Mesenchymal stem cell (in vitro differentiated cells and primary cell): ENCODE measurements at regions not wholly inside any gene's neighbourhood (a gene's known extent, or its start where the extent isn't known, plus 50 kb on each side); places are given as distances from the start of the nearest gene placed in this dataset.
A peak's percentile ranks its signal among the peaks of the same experiment; 100 is the strongest.

Experiments
- DNase-seq: peaks from one replicate; pipeline ENCODE4 v3.0.0-alpha.2; 2013
- H2AFZ ChIP-seq: one replicate; pipeline ENCODE4 v1.6.1; 2013; ENCODE audit warnings: low read depth, mild to moderate bottlenecking, control low read depth, inconsistent platforms, low read length, moderate library complexity
- H2AK5ac ChIP-seq: 2 replicates; pipeline ENCODE4 v1.6.1; 2013; ENCODE audit warnings: low read length, moderate library complexity, mild to moderate bottlenecking, inconsistent platforms; ENCODE audit not compliant: severe bottlenecking
- H2BK120ac ChIP-seq: one replicate; pipeline ENCODE4 v1.6.1; 2013; ENCODE audit warnings: low read depth, mild to moderate bottlenecking, inconsistent platforms, low read length, moderate library complexity
- H2BK12ac ChIP-seq, 2 experiments: one replicate each; pipeline ENCODE4 v1.6.1; 2013; ENCODE audit warnings: inconsistent platforms in 2 of 2, low read length in 2 of 2, mild to moderate bottlenecking in 2 of 2, moderate library complexity in 2 of 2, control low read depth in 1 of 2
- H2BK15ac ChIP-seq: one replicate; pipeline ENCODE4 v1.6.1; 2013; ENCODE audit warnings: mild to moderate bottlenecking, low read depth, inconsistent platforms; ENCODE audit not compliant: poor library complexity, severe bottlenecking
- H2BK5ac ChIP-seq: 2 replicates; pipeline ENCODE4 v1.6.1; 2013; ENCODE audit warnings: low read depth, mild to moderate bottlenecking, low read length, control low read depth, inconsistent platforms; ENCODE audit not compliant: poor library complexity, severe bottlenecking
- H3K14ac ChIP-seq, 2 experiments: one replicate each; pipeline ENCODE4 v1.6.1; 2013; ENCODE audit warnings: inconsistent platforms in 2 of 2, low read length in 2 of 2, control low read depth in 1 of 2, mild to moderate bottlenecking in 1 of 2, moderate library complexity in 1 of 2
- H3K18ac ChIP-seq, 2 experiments: one replicate each; pipeline ENCODE4 v1.6.1; 2013; ENCODE audit warnings: inconsistent platforms in 2 of 2, low read length in 2 of 2, control low read depth in 1 of 2, low read depth in 1 of 2, mild to moderate bottlenecking in 1 of 2
- H3K23ac ChIP-seq, 2 experiments: one replicate each; pipeline ENCODE4 v1.6.1; 2013; ENCODE audit warnings: inconsistent platforms in 2 of 2, low read length in 2 of 2, mild to moderate bottlenecking in 2 of 2, moderate library complexity in 2 of 2, control low read depth in 1 of 2
- H3K27ac ChIP-seq: 2 replicates; pipeline ENCODE4 v1.5.1; 2013; ENCODE audit warnings: mild to moderate bottlenecking, moderate library complexity, low read length, control low read depth, inconsistent platforms; ENCODE audit not compliant: poor library complexity, severe bottlenecking
- H3K27me3 ChIP-seq, 2 experiments: 2 replicates each; pipeline versions ENCODE4 v1.6.1 to v1.7.0; 2013; ENCODE audit warnings: low read length in 2 of 2, mild to moderate bottlenecking in 2 of 2, moderate library complexity in 2 of 2, control low read depth in 1 of 2, inconsistent platforms in 1 of 2; ENCODE audit not compliant: control insufficient read depth in 1 of 2, insufficient read depth in 1 of 2
- H3K36me3 ChIP-seq, 2 experiments: 2 replicates each; pipeline versions ENCODE4 v1.6.1 to v1.7.0; 2013; ENCODE audit warnings: low read length in 2 of 2, control low read depth in 1 of 2, inconsistent platforms in 1 of 2, low read depth in 1 of 2, mild to moderate bottlenecking in 1 of 2; ENCODE audit not compliant: insufficient read depth in 2 of 2, control insufficient read depth in 1 of 2
- H3K4ac ChIP-seq, 2 experiments: one replicate each; pipeline ENCODE4 v1.6.1; 2013; ENCODE audit warnings: inconsistent platforms in 2 of 2, low read length in 2 of 2, mild to moderate bottlenecking in 2 of 2, moderate library complexity in 2 of 2, control low read depth in 1 of 2, low read depth in 1 of 2
- H3K4me1 ChIP-seq: 2 replicates; pipeline ENCODE4 v1.6.1; 2013; ENCODE audit warnings: low read depth, low read length, control low read depth; ENCODE audit not compliant: control insufficient read depth, insufficient read depth
- H3K4me2 ChIP-seq: 2 replicates; pipeline ENCODE4 v1.6.1; 2013; ENCODE audit warnings: low read length, mild to moderate bottlenecking, inconsistent platforms; ENCODE audit not compliant: poor library complexity, severe bottlenecking
- H3K4me3 ChIP-seq, 2 experiments: 2 replicates each; pipeline versions ENCODE4 v1.5.1 to v1.7.0; 2013; ENCODE audit warnings: low read length in 2 of 2, mild to moderate bottlenecking in 2 of 2, control low read depth in 1 of 2, low read depth in 1 of 2; ENCODE audit not compliant: insufficient read depth in 1 of 2
- H3K79me1 ChIP-seq: replicated peaks from 2 replicates; pipeline ENCODE4 v1.6.1; 2013; ENCODE audit warnings: mild to moderate bottlenecking, control low read depth, low read length, inconsistent platforms; ENCODE audit not compliant: poor library complexity, severe bottlenecking
- H3K9ac ChIP-seq: 2 replicates; pipeline ENCODE4 v1.7.0; 2013; ENCODE audit warnings: mild to moderate bottlenecking, low read length, moderate library complexity
- H3K9me3 ChIP-seq: 2 replicates; pipeline ENCODE4 v1.7.0; 2013; ENCODE audit warnings: mild to moderate bottlenecking, low read length; ENCODE audit not compliant: control insufficient read depth
- H4K8ac ChIP-seq: one replicate; pipeline ENCODE4 v1.6.1; 2013; ENCODE audit warnings: inconsistent platforms, mild to moderate bottlenecking, low read length, moderate library complexity
- H4K91ac ChIP-seq: one replicate; pipeline ENCODE4 v1.6.1; 2013; ENCODE audit warnings: mild to moderate bottlenecking, low read length, inconsistent platforms
- WGBS: methylation state at CpG from one replicate; pipeline ENCODE4 v1.1.7; 2013; ENCODE audit warnings: mixed read lengths; 5-methylcytosine and 5-hydroxymethylcytosine counted together

DNA sequence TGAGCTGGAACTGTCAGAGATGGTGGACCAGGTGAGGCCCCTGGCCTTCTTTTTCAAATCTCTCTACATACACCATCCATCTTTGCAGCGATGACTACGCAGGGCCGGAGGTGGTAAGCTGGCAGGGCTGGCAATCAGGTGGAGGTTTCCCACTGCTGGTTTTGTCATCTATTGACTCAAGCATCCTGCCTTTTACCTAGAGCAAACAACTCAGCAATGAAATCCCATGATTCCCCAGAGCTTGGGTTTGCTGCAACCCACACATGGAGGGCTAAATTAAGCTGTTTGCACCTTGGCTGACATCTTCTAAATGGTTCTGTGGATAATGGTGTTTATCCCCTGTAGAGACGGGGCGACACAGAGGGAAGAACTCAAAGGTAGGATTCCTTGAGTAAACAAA lies 170.2 kb downstream of the SCP2D1 start:
- Histone ChIP-seq H2BK5ac (no peak overlapping the region), H3K36me3 (no peaks in the 10 kb centered on the region), H2BK12ac (no peak overlapping the region), H2BK15ac (no peak overlapping the region), H2AK5ac (no peak overlapping the region), H3K79me1 (no peaks in the 10 kb centered on the region), H3K14ac (no peak overlapping the region), H4K91ac (no peak overlapping the region), H3K4me2 (no peak overlapping the region), H3K9ac (no peak overlapping the region), H3K4ac (no peak overlapping the region), H2BK120ac (no peak overlapping the region), H3K18ac (no peak overlapping the region), H3K27me3 (no peaks in the 10 kb centered on the region), H3K4me3 (no peak overlapping the region), H4K8ac (no peak overlapping the region), H3K9me3 (no peaks in the 10 kb centered on the region), H2AFZ (no peak overlapping the region), H3K4me1 (no peaks in the 10 kb centered on the region), H3K27ac (no peak overlapping the region), H3K23ac (no peak overlapping the region)
- DNase-seq = no peak
- WGBS = 82% methylated on average over 5 of the region's 5 CpGs

DNA sequence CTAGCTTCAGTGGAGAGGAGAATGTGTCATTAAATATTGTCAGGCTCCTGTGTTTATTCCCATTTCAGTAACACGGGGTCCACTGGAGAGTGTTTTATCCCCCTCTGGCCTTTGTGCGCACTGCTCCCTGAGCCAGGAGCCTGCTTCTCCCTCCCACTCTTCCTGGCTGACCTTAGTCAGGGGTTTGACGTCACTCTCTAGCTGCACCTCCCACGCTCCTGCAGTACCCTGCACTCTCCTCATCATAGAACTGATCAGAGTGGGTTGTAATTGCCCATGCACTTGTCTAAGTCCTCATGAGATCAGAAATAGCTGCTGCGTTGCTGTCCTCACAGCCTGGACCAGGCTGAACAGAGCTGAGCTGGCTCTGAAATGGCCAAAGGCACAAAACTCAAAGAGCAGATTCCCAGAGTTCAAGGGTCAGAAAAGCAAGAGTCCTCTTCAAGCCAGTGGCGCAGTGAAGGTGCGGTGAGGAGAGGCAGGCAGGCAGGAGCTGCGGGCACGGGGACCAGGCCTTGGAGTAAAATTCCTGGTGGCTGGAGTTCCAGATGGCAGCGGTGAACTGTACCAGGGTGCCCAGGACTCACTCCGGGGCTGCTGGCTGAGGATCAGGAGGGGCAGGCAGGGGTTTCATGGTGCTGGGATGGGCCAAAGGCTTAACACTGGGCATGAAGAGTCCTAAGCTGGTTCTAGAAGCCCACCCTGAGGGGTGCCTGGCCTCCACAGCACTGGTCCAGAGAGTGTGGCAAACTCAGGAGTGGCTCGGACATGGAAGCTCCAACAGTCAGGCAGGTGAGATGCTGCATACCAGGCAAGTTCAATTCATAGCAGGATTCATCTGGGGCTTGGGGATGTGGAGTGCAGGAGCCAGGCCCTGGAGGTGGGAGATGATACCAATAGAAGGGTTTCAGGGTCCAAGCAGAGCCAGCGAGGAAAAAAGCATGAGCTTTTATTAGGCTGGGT lies 170.9 kb downstream of the SCP2D1 start:
- no peak overlapping the region for H2BK120ac ChIP-seq
- H4K8ac ChIP-seq = no peak overlapping the region
- H2BK15ac ChIP-seq = no peak overlapping the region
- H3K14ac ChIP-seq = no peak overlapping the region
- H4K91ac ChIP-seq = no peak overlapping the region
- no peak overlapping the region for H3K4ac ChIP-seq
- H3K23ac ChIP-seq = peak overlapping the region in 1 of 2 experiments; percentile 17
- H2BK12ac ChIP-seq = no peak overlapping the region
- 76% methylated on average over 13 of the region's 13 CpGs for WGBS
- H2AFZ ChIP-seq = no peak overlapping the region
- no peak overlapping the region for H2BK5ac ChIP-seq
- no peak overlapping the region for H3K18ac ChIP-seq
- no peak overlapping the region for H3K27ac ChIP-seq
- H2AK5ac ChIP-seq = no peak overlapping the region
- H3K9me3 ChIP-seq = no peaks in the 10 kb centered on the region
- no peak overlapping the region for H3K4me2 ChIP-seq
- H3K36me3 ChIP-seq = no peaks in the 10 kb centered on the region
- H3K4me3 ChIP-seq = no peak overlapping the region
- no peak for DNase-seq
- H3K79me1 ChIP-seq = no peaks in the 10 kb centered on the region
- no peaks in the 10 kb centered on the region for H3K27me3 ChIP-seq
- no peak overlapping the region for H3K9ac ChIP-seq
- H3K4me1 ChIP-seq = no peaks in the 10 kb centered on the region

DNA sequence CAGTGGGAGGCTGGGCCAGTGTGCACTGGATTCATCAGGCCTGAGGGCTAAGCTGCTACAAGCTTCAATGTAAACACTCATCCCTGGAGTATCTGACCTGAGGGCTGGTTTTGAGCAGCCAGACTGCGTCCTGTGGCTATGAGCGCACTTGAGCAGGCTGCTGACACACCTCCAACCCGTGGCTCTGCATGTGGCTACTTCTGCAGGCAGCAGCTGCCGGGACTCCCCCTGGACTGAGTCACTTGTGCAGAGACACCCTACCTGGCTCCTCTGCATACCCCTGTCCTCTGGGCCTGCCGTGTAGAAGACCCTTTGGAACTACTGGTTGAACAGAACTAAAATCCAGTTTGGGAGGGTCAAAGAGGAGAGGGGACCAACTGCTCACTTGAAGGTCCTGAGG lies 172.0 kb downstream of the SCP2D1 start:
- Histone ChIP-seq H2BK15ac (no peak overlapping the region), H3K4ac (no peak overlapping the region), H2AFZ (no peak overlapping the region), H3K14ac (no peak overlapping the region), H3K4me2 (no peak overlapping the region), H3K9me3 (no peaks in the 10 kb centered on the region), H3K9ac (no peak overlapping the region), H4K91ac (no peak overlapping the region), H3K4me3 (no peak overlapping the region), H3K23ac (no peak overlapping the region), H2BK120ac (no peak overlapping the region), H3K36me3 (no peaks in the 10 kb centered on the region), H2BK12ac (no peak overlapping the region), H3K27me3 (no peaks in the 10 kb centered on the region), H2BK5ac (no peak overlapping the region), H3K79me1 (no peaks in the 10 kb centered on the region), H4K8ac (no peak overlapping the region), H3K4me1 (no peaks in the 10 kb centered on the region), H3K18ac (no peak overlapping the region), H3K27ac (no peak overlapping the region), H2AK5ac (no peak overlapping the region)
- DNase-seq = no peak
- 75% methylated on average over 4 of the region's 5 CpGs for WGBS

DNA sequence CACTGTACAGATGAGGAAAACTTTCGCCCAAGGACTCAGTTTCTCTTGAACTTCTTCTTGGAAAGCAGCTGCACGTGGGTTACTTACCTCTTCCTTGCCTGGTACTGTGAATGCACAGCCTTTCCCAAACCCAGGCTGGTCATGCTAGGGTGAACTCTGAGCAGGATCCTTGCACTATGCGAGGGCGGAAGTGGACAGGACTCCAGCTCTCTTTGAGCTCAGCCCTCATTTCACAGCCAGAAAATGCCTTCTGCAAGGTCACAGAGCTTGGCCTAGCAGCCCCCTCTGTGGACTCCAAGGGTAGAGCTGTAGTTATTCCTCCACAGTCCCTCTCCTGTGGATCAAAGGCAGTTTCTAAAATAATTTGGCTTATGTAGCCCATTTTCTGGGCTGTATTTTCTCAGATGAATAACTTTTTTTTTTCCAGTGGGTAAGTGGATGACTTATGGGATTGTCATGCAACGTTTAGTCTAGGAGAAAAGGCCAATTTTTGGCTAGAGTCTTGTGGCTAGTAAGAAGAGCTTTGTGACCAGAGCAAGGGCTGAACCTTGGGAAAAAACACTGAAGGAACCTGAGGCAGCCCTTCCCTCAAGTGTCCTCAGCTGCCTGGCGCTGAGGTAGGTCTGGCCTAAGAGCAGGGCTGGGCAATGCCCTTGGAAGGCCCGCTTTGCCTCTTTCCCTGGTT lies 172.7 kb downstream of the SCP2D1 start:
- Histone ChIP-seq H2AK5ac (no peak overlapping the region), H3K4me1 (no peaks in the 10 kb centered on the region), H2BK120ac (no peak overlapping the region), H3K27me3 (no peaks in the 10 kb centered on the region), H4K91ac (no peak overlapping the region), H3K9ac (no peak overlapping the region), H3K4me3 (no peak overlapping the region), H2BK5ac (no peak overlapping the region), H3K23ac (no peak overlapping the region), H3K18ac (no peak overlapping the region), H2AFZ (no peak overlapping the region), H3K27ac (no peak overlapping the region), H3K9me3 (no peaks in the 10 kb centered on the region), H3K36me3 (no peaks in the 10 kb centered on the region), H3K4ac (no peak overlapping the region), H2BK15ac (no peak overlapping the region), H2BK12ac (no peak overlapping the region), H3K4me2 (no peak overlapping the region), H3K14ac (no peak overlapping the region), H3K79me1 (no peaks in the 10 kb centered on the region), H4K8ac (no peak overlapping the region)
- 52% methylated on average over 5 of the region's 7 CpGs for WGBS
- no peak for DNase-seq
